GM12873 (cell line): ENCODE measurements at regions not wholly inside any gene's neighbourhood (a gene's known extent, or its start where the extent isn't known, plus 50 kb on each side); places are given as distances from the start of the nearest gene placed in this dataset.

Experiments used
- CTCF ChIP-seq: IDR thresholded peaks from 2 replicates; pipeline ENCODE4 v1.5.1; 2012; ENCODE audit warnings: low read depth, mild to moderate bottlenecking, moderate library complexity, low read length, control low read depth; ENCODE audit not compliant: insufficient read depth; ENCODE audit errors: missing control alignments

- TF ChIP-seq CTCF: no peak
These were observed 637.7 kb upstream of the TMEM132C start for GRCh38 chr12:127629066-127629820.

GRCh38 chr12:127632461-127632860 lies 634.5 kb upstream of the TMEM132C start:
- no peak for TF ChIP-seq CTCF

- no peak for TF ChIP-seq CTCF
These were observed 631.1 kb upstream of the TMEM132C start for GRCh38 chr12:127635838-127636237.

GRCh38 chr12:127636882-127637281 lies 630.1 kb upstream of the TMEM132C start:
- TF ChIP-seq CTCF: no peak

- no peak for TF ChIP-seq CTCF
These were observed 626.6 kb upstream of the TMEM132C start for GRCh38 chr12:127640181-127640886.

GRCh38 chr12:127642208-127642607 lies 624.8 kb upstream of the TMEM132C start:
- TF ChIP-seq CTCF: no peak

GRCh38 chr12:127648321-127648720 lies 618.6 kb upstream of the TMEM132C start:
- no peak for TF ChIP-seq CTCF
